AG04450 (cell line): ENCODE measurements at regions not wholly inside any gene's neighbourhood (a gene's known extent, or its start where the extent isn't known, plus 50 kb on each side); places are given as distances from the start of the nearest gene placed in this dataset.

ENCODE experiments used
- CTCF ChIA-PET: fragments of 300-600, 350-600 bp; formaldehyde crosslinking; extraction: SDS; loops from one replicate; lab custom pipeline; 2022; ENCODE audit warnings: antibody characterized with exemption, inconsistent platforms; lab: Charles Lee
- POLR2A ChIA-PET: fragments of 350-600 bp; formaldehyde crosslinking; extraction: SDS; loops from one replicate; lab custom pipeline; 2021; ENCODE audit warnings: antibody characterized with exemption, inconsistent platforms; lab: Yijun Ruan, JAX
- DNase-seq: peaks from one replicate; pipeline ENCODE4 v3.0.0-alpha.2; 2011; ENCODE audit warnings: low read depth, low spot score
- H3K27ac ChIP-seq: one replicate; pipeline ENCODE4 v1.5.1; 2012; ENCODE audit warnings: low read depth, low read length, control low read depth
- H3K27me3 ChIP-seq: one replicate; pipeline ENCODE4 v1.6.0; 2012; ENCODE audit warnings: low read length; ENCODE audit not compliant: control insufficient read depth, insufficient read depth
- H3K4me3 ChIP-seq: 2 replicates; pipeline ENCODE4 v1.5.1; 2011; ENCODE audit warnings: mild to moderate bottlenecking, low read depth, low read length, control low read depth
- H3K9me3 ChIP-seq: 2 replicates; pipeline ENCODE4 v1.5.1; 2012; ENCODE audit warnings: low read length; ENCODE audit not compliant: control insufficient read depth, insufficient read depth
- CTCF ChIP-seq: IDR thresholded peaks from 2 replicates; pipeline ENCODE4 v1.5.1; 2011; ENCODE audit warnings: low read depth, low read length, control low read depth, inconsistent platforms

GRCh38 chr12:23060161-23060560 lies 435.2 kb downstream of the ETNK1 start:
- CTCF ChIA-PET, result no interaction called here

GRCh38 chr12:23063206-23063605 lies 438.2 kb downstream of the ETNK1 start:
- Histone ChIP-seq H3K4me3 (no peak overlapping the region), H3K27me3 (no peaks in the 10 kb centered on the region)
- CTCF ChIA-PET, result no interaction called here

More at GRCh38 chr12:23060161-23060560, 435.2 kb downstream of the ETNK1 start:
- no peak for TF ChIP-seq CTCF
- Histone ChIP-seq H3K9me3 (no peaks in the 10 kb centered on the region), H3K4me3 (no peak overlapping the region), H3K27me3 (no peaks in the 10 kb centered on the region), H3K27ac (no peak overlapping the region)
- POLR2A ChIA-PET, result no interaction called here
- DNase-seq, result no peak

GRCh38 chr12:23066095-23066494 lies 441.1 kb downstream of the ETNK1 start:
- POLR2A ChIA-PET, result no interaction called here
- DNase-seq, result no peak
- H3K4me3 ChIP-seq, result no peak overlapping the region
- CTCF ChIA-PET, result no interaction called here
- no peak overlapping the region for H3K27ac ChIP-seq
- TF ChIP-seq CTCF, result no peak
- H3K9me3 ChIP-seq, result no peaks in the 10 kb centered on the region
- no peaks in the 10 kb centered on the region for H3K27me3 ChIP-seq

More at GRCh38 chr12:23063206-23063605, 438.2 kb downstream of the ETNK1 start:
- H3K27ac ChIP-seq, result no peak overlapping the region
- POLR2A ChIA-PET, result no interaction called here
- no peaks in the 10 kb centered on the region for H3K9me3 ChIP-seq
- no peak for TF ChIP-seq CTCF
- DNase-seq, result no peak

GRCh38 chr12:23083267-23083666 lies 458.3 kb downstream of the ETNK1 start:
- Histone ChIP-seq H3K27ac (no peak overlapping the region), H3K27me3 (no peaks in the 10 kb centered on the region), H3K9me3 (no peaks in the 10 kb centered on the region), H3K4me3 (no peak overlapping the region)
- ChIA-PET CTCF (interaction anchor here (1.9 kb wide), 1 partner anchor 227 kb away, joined by 5 read pairs; no protein-coding TSS in a partner anchor), POLR2A (no interaction called here)
- peak; percentile 71 for DNase-seq
- TF ChIP-seq CTCF, result no peak

GRCh38 chr12:23084236-23084995 lies 459.4 kb downstream of the ETNK1 start:
- no peak overlapping the region for H3K27ac ChIP-seq
- H3K27me3 ChIP-seq, result no peaks in the 10 kb centered on the region
- no peak for TF ChIP-seq CTCF
- peak; percentile 88 for DNase-seq
- ChIA-PET POLR2A (interaction anchor here (0.6 kb wide), 2 partner anchors 42 to 1685 kb away, joined by 3 to 6 read pairs; no protein-coding TSS in a partner anchor), CTCF (interaction anchor here (1.9 kb wide), 1 partner anchor 228 kb away, joined by 5 read pairs; no protein-coding TSS in a partner anchor)
- no peaks in the 10 kb centered on the region for H3K9me3 ChIP-seq
- no peak overlapping the region for H3K4me3 ChIP-seq
